Endothelial cell of hepatic sinusoid (primary cell): ENCODE measurements at regions not wholly inside any gene's neighbourhood (a gene's known extent, or its start where the extent isn't known, plus 50 kb on each side); places are given as distances from the start of the nearest gene placed in this dataset.

Source experiments
- in situ Hi-C: cut with HindIII; loops from 2 replicates; pipeline ENCODE4 v1.10.0; 2017; ENCODE audit warnings: low sequenced_read_pairs

DNA sequence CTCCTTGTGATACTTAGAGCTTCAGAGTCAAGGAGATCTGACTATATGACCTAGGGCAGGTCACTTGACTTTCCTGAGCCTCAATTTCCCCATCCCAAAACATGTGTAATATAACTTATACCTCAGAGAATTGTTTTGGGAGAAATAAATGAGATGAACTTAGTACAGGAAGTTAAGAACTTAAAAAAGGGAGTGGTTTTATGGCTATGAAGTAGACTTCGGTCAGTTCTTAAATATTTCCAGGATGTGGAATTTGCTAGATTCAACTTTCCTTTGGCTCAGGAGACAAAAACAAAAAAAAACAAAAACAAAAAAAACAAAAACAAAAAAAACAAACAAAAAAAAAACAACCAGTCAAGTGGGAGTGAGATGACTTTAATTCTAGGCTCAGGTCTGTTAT is 116.7 kb downstream of the EDEM1 start:
- in situ Hi-C loops: no loop called here

DNA sequence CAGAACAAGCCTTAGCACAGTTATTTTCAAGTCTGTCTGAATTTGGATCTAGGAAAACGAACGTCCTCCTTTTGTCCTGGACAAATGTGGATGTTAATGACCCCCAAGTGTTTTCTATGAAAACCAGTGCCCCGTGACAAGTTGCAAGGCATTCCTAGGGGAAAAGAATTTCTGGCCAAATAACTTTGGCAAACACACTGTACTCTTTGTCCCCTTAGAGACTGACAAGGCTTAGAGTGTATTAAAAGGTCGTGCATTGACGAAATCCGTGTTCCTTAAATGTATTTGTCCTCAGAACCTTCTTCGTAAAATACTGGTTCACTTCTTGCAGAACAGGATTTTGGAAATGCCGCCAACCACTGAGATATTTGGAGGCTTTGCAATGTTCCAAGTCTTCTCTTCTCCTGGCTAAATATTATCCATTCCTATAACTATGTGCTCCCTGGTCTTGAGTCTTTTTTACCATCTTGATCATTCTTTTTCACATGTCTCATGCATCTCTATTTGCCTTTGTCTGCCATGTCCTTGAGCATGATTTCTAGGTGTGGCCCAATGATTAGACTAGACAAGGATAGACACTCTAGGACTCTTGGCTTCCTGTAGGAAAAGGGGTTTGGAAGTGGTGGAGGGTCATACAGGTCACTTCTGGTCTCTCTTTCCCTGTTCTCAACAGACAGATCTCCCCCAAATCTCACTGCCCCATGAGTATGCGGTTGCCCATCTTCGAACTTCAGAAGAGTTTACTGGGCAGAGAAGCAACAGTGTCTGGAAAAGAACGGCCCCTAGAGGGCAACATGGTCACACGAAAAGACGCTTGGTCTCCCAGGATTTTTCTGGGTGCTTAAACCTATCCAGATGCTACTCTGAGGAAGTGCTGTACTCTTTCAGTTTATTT is 117.5 kb downstream of the EDEM1 start:
- in situ Hi-C loops: no loop called here

DNA sequence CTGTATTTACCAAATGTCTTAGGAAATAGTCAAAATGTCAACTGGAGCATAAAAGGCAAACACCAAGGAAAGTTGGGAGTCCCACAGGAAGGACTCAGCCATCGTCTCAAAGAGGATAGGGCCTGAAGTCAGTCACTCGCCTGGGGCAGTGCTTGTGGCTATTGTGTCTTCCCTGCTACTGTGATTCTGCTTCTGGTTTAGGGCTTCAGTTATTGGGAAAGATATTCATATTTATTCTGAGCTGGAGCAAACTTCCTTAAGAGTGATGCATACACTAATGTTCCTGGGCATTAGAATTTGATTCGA is 118.1 kb downstream of the EDEM1 start:
- in situ Hi-C loops: no loop called here

DNA sequence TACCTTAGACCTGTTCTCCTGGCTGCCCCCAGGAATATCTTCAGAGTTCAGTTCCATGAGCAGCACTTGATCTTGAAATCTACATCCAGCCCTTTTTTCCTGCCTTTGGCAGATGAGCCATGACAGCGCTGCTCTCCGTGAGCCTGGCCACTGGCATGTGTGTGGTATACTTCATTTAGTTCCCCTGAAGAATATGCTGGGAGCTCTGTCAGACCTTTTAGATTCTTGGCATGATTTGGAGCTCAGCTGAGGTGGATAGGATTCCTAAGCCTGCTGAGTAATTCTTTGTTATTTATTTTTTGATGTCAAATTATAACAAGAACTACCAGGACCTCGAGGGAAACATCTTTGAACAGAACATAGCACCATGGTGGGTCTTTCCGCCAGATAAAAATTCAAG is 121.7 kb downstream of the EDEM1 start:
- in situ Hi-C loops: no loop called here

DNA sequence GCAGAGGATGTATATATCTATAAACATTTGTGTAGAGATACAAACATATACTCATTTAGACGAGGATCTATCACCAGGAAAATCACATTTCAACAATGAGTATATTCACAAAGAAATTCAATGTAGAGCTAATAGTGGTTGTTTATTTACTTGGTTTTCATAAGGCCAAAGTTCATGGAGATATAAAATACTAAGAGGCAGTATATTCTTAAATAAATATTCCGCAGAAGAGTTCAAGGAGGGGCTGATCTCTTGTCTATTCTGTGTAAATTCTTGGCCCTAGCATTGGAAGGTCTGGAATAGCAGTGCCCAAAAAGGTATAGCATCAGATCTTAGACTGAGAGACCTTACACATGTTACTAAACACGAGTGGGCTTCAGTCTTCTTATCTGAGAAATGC is 122.1 kb downstream of the EDEM1 start:
- in situ Hi-C loops: no loop called here

DNA sequence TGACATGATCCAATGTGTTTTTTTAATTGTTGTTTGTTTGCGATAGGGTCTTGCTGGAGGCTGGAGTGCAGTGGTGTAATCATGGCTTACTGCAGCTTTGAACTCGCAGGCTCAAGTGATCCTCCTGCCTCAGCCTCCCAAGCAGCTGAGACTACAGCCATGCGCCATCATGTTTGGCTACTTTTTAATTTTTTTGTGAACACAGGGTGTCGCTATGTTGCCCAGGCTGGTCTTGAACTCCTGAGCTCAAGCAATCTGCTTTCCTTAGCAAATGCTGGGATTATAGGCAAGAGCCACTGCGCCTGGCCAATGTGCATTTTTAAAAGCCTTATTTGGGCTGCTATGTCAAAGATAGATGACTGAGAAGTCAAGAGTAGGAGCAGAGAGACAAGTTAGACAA is 123.0 kb downstream of the EDEM1 start:
- in situ Hi-C loops: no loop called here

DNA sequence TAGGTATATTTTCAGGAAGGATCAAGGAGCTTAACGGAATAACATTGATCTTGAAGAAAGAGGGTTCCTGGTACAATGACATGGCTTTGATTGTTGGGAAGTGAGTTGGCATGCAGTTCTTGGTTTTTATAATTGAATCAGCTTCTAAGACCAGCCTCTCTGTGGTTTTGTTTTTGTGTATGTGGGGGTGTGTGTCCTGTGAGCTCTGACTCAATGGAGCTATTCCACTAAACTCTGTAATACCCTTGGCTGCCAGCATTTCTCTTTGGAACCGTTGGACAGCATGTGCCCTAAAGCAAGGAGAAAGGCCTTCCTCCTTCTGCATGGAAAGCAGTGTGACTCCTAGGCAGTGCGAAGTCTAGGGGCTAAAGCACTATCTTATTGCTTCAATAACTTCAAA is 124.8 kb downstream of the EDEM1 start:
- in situ Hi-C loops: no loop called here

DNA sequence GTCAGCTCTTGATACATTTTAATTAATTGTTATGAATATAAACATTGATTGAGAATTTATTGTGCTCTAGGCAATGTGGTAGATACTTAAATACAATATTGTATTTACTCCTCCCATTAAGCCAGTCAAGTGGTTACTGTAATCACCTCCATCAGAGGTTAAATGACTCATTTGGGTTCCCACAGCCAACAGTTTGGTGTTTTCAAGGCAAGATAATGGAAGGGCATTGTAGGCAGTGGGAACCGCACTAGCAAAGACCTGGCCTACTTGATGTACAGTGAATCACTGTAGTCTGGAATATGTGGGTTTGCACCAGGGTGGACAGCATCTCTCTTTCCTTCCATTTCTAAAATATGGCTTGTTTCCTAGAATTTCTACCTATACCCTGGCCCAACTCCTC is 127.4 kb downstream of the EDEM1 start:
- in situ Hi-C loops: no loop called here

DNA sequence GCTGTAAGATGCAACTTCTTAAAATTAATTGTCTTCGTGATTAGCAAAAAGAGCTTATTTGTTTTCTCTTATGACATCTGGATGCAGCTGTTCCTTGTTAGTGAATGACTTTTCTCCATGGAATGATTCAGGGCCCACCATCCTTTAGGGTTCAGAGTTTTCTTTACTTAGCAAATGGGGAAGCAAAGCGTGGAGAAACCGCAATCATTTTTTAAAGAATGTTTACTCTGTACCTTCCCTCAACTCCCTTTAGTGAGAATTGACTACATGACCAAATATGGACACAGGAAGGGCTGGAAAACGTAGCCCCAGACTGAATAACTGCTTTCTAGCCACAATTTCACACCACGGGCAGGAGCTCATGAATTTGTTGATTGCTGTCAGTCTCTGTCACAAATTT is 130.1 kb downstream of the EDEM1 start:
- in situ Hi-C loops: no loop called here

DNA sequence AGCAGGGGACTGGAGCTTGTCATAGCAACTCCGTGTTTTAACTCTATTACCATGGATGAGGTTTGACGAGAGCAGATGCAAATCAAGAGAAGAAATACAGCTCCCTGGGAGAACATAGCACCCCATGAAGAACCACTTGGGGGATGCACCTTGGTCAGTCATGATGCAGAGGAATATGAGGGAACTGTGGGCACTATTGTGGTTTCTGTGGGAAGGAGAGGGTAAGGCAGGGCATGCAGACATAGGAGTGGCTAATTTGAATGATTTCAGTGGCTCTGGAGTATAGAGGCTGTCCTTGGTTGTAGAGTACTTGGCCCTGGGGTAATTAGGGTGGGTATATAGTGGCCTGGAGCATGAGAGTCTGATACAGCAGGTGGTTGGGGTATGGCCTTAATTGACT is 131.9 kb downstream of the EDEM1 start:
- in situ Hi-C loops: no loop called here

DNA sequence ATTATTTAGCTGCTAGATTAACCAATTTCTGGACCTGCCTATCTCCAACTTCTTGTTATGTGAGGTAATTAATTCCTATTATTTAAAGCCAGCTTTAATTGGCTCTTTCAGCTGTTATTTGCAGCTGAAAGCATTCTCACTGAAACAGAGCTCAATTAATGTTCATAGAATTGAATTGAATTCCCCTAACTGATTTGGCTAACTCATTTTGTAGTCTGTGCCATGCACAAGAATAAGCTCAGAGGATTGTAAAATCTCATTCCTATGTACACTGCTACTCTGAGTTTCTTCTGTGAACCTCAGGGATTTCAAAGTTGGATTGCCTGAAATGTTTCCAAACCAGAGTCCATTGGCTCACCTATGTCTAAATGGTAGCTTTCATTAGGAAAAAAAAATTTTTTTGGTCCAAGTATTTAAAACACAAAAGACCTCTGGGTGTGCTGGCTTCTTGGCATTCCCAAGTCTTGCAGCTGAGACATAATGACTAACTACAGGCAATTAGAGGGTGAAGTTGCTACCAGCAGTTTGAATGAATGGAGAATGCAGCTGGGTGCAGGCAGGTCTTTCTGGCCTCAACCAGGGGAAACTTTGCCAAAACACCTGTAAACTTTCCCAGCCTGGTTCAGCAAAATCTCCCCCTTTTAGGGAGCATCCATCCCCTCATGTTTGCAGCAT is 134.3 kb downstream of the EDEM1 start:
- in situ Hi-C loops: no loop called here

DNA sequence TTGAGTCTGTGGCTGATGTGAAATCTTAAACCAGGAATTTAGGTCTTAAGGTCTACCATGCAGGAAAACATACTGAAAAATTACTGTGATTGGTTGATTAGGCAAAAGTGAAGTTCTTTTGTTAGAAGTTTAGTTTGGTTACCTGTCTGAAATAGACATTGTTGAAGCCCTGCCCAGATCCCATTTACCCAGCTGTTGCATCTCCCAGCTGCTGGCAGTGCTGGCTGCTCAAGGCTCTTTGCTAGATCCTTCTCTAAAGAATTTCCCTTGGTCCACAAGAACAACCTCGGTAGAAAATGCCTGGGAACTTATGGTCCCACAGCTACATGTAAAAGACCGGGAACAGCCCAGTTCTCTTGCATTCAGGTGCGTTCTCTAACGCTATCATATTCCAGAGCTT is 137.3 kb downstream of the EDEM1 start:
- in situ Hi-C loops: no loop called here

DNA sequence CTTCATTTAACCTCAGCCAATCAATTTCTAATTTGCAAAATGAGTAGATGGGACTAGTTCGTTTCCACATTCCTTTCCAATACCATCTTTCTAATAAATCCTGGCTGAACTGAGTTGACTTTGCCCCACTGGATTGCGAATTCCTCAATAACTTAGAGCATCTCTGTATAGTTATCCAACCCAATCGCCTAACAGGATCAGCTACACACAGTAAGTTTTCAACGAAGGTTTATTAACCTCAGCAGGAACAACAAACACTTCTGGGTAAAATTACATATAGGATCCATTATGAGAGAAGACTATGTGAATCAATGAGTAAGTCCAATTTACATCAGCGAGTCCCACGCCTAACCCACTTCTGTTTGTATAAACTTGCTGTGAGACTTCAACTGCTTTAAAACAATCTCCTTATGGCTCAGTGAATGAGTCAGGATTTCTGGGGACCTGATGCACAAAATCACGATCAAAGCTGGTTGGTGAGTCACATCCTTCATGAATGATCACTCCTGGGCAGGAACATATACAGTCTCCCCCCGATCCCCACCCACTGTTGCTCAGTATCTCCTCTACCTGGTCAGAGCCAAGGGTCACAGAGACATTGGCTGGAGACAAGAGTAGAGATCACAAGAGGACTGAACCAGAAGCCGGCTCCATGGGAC is 142.8 kb downstream of the EDEM1 start:
- in situ Hi-C loops: no loop called here

DNA sequence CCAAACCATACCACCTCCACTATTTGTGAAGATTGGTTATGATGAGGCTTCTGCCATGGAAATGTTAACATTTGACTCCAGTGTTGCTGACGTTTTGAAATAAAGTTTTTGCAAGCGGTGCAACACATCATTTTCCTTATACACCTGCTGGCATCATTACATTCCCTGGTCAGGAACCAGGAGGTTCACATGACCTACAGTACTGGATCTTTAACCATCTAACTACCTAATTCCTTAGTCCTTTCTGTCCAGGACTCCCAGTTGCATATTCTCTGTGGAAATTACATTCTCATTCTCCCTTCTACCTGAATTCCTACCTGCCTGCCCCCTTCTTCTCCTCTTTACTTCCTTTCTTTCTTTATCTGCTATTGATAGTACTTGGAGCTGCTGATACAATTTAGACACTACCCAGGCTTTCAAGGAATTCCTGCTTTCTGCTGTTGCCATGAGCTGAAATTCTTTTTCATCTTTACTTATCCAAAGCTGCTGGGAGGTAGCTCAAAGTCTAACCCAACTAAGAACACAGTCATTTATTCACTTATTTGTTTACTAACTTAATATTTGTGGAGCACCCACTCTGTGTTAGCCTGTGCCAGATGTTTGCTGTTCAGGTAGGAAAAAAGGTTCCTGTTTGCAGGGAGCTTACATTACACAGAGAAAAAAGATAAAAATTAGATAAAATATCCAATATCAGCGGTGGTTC is 144.2 kb downstream of the EDEM1 start:
- in situ Hi-C loops: no loop called here

DNA sequence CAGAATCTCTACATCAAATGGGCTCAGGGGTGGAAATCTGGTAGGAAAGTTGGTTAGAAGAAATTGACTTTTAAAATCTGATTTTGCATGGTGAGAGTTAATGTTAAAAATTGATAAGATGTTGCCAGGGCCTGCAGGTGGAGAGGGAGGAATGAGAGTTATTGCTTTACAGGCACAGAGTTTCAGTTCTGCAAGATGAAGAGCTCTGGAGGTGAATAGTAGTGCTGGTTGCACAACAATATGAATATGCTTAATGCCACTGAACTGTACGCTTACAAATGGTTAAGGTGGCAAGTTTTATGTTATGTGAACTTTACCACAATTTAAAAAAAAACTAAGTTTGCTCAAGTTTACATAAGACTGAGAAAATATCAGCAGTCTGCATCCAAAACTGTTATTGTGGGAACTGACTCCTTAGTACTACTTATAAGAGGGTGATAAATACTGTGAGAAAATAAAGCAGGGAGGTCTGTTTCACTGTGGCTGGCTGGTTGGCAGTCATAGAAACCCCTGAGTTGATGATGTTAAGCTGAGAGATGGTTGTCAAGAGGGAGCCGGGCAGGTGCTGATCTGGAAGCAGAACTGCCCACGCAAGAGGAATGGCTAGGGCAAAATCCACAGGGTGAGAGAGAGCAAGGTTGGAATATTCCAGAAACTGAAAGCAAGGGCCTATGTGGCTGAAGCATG is 144.9 kb downstream of the EDEM1 start:
- in situ Hi-C loops: no loop called here

DNA sequence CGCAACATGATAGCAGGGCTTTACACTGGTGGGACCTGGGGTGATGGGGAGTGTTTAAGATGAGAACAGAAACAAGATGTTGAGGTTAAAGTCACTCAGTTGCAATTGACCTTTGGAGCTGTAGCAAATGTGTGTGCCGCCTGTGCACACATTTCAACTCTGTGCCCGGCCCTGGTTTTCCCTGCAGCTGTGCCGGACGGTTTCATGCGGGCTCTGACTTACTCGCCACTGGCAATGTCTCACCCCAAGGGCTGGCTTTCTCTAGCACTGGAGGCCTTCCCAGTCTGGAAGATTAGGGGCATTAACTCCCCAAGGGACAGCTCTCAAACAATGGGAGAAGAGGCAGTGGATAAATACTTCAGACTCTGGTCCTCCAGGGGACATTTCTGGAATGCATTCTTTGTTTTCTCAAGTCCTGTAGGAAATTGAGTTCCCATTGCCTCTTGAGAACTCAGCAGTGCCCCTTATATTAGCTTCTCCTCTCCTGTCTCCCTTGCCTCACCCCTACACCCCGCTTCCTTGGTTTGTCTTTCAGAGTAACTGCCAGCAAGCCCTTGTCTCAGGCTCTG is 152.5 kb downstream of the EDEM1 start:
- in situ Hi-C loops: loop anchor here (5.0 kb wide), 1 partner anchor 108 kb away; no protein-coding TSS in a partner anchor

DNA sequence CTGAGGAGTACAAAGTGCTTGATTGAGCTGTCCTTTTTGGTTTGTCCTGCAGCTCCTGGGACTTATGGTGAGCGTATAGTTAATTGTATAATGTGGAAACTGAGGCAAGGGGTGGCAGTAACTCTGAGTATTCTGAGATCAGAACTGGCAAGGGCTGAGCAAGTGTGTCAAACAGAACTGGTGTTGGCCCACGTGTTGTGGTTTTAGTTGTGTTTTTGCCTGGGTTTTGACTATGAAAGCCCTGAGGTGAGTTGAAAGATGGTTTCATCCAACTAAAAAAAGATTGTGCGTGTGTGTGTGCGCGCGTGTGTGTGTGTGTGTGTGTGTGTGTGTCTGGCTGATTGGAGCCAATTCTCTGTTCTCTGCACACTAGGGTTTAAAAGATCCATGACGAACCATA is 154.1 kb downstream of the EDEM1 start:
- in situ Hi-C loops: no loop called here

DNA sequence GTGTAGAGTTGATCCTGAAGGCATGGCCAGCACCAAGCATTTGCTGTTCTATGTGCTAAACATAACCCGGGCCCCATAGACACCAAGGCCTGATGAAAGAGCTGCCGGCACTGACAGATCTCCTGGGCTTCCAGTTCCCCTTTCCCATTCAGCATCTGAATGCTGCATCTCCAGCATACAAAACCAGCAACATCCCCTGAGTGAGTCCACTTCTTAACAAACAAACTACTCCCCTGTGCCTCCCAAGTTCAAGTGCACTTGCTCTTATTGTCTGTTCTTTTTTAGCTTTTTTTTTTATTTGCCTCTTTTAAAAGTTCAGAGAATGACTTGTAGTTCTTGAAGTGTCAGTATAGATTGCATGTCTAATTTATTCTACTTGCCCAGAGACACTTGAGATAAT is 156.0 kb downstream of the EDEM1 start:
- in situ Hi-C loops: no loop called here

DNA sequence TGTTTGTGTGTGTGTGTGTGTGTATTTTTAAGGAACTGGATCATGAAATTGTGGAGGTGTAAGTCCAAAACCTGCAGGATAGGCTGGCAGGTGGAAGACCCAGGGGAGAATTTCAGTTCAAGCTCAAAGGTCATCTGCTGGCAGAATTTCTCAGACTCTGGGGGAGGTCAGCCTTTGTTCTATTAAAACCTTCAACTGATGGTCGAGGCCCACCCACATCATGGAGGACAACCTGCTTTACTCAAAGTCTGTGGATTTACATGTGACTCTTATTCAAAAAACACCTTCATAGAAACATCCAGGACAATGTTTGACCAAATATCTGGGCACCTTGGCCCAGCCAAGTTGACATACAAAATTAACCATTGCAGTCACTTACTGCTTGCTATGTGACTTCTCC is 157.2 kb downstream of the EDEM1 start:
- in situ Hi-C loops: no loop called here

DNA sequence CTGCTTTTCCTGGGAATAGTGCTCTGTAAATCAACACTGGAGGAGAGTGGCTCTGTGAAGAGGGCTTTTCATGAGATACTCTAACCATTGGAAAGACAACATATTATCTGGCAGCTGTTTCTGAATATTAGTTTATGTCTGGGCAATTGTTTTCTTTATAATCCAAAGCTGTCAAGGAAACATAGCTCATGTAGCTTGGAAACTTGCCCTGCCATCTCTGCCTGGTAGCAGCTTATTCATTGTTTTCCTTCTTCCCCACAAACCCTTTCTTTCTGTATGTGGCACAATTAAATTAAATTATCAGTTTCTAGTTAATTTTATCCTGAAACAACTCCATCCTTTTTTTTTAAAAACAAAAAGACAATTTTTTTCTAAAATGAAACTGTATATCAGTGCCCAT is 160.0 kb downstream of the EDEM1 start:
- in situ Hi-C loops: no loop called here
